ENCODE measurements at regions not wholly inside any gene's neighbourhood (a gene's known extent, or its start where the extent isn't known, plus 50 kb on each side); places are given as distances from the start of the nearest gene placed in this dataset.
A peak's percentile ranks its signal among the peaks of the same experiment; 100 is the strongest.
"Not testable (repeated sequence)": the region's sequence is repeated elsewhere in the genome, so short reads cannot be mapped to it uniquely, and the experiment has no call there.

DNA sequence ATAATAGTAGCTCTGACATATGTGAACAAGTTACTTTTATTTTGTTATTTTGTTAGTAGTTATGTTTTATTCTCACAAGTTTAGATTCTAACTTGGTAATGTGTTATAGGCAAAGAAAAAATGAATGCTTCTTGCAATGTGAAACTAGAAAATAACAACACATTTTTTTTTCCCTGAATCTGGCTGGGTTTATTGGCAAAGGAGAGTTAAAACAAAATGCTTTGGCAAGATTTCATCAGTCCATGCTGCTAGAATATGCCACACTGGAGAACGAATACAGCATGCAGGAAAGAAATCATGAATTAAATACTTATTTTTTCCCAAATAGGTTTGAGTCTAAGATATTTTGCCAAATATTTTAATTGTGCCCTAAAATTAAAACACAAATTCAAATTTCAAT is 1048.1 kb upstream of the ACO1 start:
- DNase-seq (ENCODE audit: low spot score) = no peak

DNA sequence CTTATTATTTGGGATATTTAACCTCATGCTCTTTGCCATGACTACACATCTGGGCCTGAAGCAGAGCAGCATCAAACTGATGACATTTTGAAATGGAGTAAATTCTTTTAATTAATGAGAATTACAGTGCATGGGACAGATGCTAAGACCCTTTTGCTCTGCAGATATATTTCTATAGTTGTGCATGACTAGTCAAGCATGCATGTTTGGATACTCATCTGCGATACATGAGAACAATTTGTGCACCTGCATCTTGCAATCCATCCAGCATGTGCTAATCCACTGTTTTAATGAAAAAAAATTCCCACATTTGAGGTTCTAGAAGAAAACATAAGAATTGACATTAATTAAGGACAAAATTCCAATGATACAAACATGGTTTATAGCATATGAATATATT is 1047.6 kb upstream of the ACO1 start:
- no peak for DNase-seq (ENCODE audit: low spot score)

DNA sequence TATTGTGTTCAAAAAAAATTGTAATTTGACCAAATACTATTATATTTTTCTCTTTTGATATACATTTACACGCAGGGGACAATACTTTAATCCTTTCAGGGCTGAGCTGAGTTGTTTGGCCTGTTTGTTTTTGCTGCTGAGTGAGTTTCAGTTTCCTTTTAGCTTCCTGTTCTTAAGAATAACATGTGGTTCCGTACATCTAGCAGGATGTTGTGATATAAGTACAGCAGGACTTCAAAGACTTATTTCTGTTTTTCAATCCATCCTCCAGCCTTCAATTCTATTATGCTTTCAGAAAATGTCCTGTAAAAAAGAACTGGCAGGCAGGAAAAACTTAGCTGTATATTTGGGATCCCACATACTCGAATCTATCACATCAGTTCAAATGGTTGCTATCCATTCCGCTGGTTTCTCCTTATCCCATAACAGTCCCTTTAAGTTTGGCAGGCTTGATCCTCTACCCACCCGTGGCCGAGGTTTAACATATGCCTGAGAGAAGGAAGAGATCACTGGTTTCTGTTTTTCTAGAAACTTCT is 1037.3 kb upstream of the ACO1 start:
- peak; percentile 76 for DNase-seq (ENCODE audit: low spot score)

DNA sequence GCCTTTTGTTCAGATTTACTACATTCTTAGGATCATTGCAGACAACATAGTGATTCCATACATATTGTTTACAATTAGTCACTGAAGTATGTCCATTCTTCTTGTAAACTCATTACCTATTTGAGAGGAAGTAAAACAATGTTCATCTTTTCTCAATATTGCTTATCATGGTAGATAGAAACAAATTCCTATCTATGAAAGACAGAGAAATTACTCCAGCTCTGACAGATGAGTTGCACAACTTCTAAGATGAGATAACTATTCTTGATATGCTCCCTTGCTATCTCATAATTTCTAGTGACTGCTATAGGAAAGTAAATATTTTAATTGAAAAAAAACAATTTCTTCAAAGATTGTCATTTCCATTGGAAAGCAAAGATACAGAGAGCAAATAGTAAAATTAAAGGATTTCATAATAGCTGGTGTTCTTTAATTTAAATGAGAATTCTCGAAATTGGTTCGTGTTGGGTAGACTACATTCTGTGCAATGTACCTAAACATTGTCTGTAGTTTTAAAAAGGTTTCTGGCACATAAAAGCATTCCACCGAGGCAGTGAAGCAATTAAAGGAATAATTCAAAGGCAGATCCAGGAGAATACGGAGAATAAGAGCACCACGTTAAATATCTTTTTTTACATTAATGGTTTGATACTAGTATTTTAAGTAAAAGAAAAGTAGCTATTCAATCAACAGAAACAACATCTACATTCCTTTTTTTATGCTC is 1029.1 kb upstream of the ACO1 start:
- no peak for DNase-seq (ENCODE audit: low spot score)

DNA sequence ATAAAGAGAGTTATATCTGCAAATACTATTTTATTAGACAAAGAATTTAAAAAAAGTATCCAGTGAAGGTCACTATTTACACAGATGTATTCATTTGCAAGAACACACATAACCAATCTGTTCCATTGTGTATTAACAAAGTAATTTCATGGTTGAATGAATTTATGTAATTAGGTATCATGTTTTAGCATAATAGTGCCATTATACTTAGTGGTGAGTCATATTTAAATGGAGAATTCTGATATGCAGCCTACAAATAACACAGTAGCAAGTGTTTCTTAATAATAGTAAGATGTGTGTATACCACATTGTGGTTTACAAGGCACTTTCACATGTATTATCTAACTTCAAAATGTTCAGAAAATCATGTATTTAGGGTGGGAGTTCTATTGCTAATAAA is 1028.5 kb upstream of the ACO1 start:
- DNase-seq (ENCODE audit: low spot score) = no peak

DNA sequence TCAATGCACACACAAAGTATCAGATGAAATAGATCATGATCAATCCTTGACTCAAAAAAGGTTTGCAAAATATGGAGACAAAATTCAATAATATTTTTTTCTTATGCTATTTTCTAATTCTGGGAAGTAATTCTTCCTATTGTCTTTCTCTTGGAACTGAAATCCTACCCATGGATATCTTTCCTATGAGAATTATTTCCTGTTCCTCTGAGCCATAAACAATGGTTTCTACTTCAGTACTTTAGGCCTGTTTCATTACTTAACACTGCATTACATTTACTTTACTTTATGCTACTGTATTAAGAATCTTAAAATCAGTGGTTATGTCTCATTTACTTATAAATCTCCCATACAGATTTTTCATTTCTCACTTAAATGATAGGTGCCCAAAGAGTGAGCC is 1025.4 kb upstream of the ACO1 start:
- DNase-seq (ENCODE audit: low spot score) = peak; percentile 44

DNA sequence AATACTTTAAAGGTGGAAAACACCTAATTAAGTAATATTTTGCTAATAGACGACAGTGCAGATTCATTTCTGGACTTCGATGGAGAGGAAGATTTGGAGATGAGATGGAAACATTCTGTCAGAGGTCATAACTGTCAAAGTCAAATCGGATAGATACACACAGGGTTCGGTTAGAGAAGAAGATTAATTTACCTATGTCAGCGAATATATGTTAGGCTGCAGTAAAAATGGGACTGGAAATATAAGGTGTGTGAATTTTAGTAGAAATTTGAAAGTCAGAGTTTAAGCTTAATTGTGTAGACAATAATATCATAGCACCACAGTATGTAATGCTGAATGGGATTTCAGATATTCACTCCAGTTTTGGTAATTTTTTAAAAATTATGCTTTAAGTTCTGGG is 1020.3 kb upstream of the ACO1 start:
- DNase-seq (ENCODE audit: low spot score) = no peak

DNA sequence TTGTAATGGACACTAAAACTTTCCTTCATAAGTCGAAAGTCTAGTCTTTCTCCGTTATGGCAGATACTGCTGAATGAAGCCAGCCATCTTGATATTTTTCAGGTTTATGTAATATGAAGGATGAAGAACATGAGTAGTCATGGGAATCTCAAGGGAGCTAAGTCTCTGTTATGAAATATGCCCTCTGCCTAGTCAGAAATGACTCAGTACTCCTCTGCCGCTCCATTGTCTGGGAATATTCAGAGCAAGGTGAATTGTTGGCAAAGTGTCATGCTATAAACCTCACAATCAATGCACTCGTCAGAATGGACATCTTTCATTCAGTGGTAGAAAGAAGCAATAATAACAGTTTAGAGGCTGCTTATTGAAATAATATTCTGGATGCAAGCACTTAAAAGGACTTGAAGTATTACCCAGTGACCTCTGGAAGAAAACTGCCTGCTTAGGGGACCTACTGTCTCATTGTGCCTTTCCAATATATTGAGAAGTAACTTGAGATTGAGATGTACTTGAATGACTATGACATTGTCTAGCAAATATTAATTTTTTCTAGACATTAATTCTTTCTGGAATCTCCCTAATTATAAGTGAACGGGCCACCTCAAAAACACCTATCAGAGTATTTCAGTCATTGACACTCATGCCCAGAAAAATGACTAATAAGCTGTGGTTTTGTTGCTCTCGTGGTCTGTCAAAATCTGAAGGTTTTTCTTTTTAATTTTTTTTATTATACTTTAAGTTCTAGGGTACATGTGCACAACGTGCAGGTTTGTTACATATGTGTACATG is 1011.5 kb upstream of the ACO1 start:
- no peak for DNase-seq (ENCODE audit: low spot score)

DNA sequence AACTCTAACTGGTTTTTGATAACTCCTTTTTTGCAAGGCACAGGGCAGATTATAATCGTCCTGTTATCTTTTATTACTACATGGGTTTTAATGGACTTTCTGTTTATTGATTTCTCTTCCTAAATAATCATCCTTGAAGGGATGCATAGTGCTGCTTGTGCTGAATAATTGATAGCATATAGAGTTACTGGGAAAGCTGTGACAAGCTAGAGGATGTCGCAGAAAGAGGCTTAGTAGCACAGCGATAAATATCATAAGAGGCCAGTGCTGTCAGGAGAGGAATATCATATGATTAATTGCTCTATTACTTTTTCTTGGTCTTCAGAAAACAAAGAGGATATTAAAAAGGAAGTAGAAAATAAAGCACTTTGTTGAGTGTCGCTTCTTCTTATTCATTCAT is 1007.1 kb upstream of the ACO1 start:
- DNase-seq (ENCODE audit: low spot score) = no peak

DNA sequence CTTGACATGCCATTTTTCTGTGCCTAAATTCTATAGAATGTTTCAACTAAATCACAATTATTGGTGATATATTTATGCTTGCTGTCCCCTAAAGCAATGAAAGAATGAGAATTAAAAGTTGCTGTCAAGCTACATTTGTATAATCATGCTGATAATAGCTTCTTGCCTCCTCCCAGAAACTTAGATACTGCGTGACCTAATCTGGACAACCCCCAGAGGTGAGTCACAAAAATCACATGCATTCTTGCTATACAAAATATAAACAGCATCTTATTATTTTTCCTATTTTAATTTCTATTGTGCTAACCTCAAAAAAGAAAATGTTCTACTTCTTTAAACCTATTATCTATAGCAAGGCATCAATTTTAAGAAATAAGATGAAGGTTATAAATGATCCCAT is 995.8 kb upstream of the ACO1 start:
- no peak for DNase-seq (ENCODE audit: low spot score)

DNA sequence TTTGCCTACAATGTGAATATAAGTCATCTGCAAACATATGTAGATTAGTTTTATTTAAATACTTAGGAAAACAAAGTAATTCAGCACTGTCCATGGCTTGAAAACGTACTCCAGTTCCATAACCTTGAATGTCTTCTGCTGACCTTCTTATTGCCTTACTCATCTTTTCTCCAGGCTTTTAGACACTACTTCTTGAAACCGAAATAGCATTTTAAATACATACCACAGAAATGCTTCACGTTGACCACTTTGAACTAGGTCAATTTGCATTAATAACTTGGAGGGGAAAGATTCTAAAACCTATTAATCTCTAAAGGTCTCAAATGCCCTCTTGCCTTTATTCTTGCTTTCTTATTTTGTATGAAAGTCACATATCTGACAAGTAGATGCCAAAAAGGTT is 995.4 kb upstream of the ACO1 start:
- DNase-seq (ENCODE audit: low spot score) = no peak

DNA sequence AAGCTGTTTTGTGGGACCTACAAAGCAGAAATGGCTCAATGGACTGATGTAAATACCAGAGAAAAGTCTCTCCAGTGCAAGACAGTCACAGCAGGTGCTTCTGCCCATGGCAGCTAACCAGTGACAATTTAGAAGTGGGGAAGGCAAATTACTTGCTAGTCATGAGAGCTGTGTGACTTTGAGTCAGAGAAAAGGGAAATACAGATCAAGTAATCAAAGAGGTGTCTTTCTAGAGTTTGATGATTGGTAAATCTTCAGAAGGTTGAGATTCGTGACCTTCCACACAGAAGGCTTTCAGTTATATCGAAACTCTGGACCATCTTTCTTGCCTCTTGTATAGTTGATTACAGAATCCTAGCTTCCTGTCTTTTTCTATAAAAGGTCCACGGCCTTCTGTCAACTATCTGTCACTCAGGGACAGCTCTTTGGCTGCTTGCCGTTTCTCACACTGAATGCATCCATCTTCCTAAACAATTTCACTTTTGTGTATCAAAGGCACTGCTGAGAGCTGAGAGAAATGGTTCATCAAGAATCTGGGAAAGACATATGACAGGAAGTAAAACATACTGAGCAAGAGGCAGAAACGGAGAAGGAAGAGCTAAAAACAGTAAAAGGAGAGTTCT is 993.9 kb upstream of the ACO1 start:
- no peak for DNase-seq (ENCODE audit: low spot score)

DNA sequence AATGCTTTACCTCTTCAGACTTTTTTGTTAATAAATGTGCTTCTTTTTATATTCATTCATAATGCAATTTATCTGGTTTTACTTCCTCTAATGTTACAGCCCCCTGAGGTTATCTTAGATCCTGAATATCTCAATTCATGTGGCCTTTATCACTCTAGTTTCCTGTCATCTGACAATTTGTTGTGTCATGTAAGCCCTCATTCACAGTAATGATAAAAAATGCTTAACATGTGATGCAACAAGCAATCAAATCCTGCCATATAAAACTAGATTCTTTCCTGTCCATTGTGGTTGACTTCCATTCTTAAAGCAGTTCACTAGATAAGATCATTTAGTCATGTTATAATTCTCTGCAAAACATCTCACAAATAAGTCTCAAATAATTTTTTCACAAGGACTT is 991.2 kb upstream of the ACO1 start:
- peak; percentile 4 for DNase-seq (ENCODE audit: low spot score)

DNA sequence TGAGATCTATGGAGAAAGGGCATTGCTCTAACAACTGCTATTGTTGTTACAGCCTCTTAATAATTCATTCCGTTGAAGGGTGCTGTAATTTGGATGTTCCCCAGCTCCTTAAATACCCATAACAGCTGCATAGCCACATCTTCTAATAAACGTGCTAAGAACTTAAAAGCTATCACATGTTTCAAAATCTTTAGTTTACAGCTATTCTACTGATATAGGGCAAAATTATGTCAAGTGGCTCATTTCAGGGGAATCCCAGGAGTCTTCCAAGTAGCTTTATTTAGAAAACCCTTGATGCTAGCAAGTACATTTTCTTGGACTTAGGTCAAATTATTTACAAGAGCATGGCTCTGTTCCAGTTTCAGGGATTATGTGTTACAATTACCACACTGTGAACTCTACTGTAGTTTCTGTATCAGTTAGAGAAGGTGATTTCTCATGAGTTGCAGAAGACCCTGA is 990.4 kb upstream of the ACO1 start:
- no peak for DNase-seq (ENCODE audit: low spot score)

DNA sequence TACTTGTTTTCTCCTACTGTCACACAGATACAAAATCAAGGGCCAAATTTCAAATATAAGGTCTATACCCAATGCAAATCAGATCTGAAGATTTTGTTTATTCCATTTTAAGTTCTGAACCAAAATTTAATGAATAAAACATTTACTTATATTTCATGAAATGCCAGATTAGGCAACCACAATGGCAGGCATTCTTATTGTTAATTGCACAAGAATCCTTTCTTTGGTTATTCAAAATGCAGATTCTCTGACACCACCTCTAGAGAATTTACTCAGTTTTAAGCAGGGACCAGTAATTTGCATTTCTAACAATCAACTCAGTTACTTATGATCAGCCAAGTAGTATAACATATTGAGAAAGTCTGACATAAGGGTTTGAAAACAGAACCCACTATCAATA is 972.4 kb upstream of the ACO1 start:
- no peak for DNase-seq (ENCODE audit: low spot score)

DNA sequence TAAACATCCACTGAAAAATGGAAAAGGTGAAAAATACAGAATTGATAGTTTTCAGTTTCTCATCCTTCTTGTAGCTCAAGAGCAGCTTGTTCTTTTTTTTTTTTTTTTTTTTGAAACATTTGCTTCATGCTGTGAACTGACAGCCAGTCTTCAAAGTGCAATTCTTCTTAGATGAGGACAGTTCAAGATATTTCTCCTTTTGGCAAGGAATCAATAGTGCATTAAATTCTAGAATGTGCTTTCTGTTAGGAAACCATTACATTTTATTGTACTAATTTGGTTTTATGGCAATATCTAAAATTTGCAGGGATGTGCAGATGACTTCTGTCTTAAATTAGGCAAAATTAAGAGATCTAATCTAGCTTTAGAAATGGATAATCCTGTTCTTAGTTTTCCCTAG is 969.3 kb upstream of the ACO1 start:
- DNase-seq (ENCODE audit: low spot score) = no peak

DNA sequence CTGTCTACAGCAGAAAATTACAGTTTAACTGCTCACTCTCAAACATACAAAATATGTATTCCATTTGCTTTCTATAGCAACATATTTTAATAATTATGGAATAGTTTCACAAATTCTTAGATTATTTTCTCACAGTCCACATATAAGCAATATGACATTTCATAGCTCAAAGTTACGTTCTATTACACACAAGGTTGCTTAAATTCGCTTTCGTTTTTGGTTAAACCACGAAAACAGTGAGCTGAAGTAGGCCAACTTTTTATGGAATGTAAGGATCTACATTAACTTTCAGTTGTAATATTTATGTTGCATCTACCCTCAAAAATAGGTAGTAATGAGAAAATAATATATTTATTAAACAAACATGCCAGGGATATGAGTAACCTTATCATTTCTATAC is 966.0 kb upstream of the ACO1 start:
- DNase-seq (ENCODE audit: low spot score) = no peak

DNA sequence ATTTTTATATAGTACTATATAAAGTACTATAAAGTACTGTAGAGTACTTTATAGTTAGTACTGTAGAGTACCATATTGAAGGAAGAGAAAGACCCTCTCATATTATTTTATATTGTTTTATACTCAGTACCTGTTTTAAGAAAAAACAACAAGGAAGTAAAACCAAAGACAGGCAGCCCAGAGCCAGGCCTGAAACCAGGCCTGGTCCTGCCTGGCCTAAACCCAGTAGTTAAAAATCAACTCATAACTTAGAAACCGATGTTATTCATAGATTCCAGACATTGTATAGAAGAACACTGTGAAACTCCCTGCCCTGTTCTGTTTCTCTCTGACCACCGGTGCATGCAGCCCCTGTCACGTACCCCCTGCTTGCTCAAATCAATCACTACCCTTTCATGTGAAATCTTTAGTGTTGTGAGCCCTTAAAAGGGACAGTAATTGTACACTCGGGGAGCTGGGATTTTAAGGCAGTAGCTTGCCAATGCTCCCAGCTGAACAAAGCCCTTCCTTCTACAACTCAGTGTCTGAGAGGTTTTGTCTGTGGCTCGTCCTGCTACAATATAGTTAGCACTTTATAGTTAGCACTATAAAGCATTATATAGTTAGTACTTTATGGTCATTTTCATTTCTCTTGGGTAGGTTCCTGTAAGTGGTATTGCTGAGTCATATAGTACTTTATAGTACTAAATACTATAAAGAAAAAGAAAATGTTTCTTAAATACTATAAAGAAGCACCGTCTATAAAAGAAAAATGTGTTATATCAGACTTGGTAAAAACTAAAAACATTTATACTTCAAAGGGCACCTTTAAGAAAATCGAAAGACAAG is 940.6 kb upstream of the ACO1 start:
- not testable (repeated sequence) for DNase-seq (ENCODE audit: low spot score)

DNA sequence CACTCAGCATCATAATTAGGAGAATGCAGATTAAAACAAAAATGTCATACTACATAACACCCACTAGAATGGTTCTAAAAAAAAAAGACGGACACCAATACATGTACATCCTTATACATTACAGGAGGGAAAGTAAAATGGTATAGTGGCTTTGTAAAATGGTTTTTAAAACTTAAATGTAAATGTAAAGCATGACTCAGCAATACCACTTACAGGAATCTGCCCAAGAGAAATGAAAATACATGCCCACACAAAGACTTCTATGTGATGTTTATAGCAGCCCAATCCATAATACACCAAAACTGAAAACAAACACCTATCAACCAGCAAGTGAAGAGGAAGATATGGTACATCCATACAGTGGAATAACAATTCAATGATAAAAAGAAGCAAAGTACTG is 939.1 kb upstream of the ACO1 start:
- DNase-seq (ENCODE audit: low spot score) = no peak

DNA sequence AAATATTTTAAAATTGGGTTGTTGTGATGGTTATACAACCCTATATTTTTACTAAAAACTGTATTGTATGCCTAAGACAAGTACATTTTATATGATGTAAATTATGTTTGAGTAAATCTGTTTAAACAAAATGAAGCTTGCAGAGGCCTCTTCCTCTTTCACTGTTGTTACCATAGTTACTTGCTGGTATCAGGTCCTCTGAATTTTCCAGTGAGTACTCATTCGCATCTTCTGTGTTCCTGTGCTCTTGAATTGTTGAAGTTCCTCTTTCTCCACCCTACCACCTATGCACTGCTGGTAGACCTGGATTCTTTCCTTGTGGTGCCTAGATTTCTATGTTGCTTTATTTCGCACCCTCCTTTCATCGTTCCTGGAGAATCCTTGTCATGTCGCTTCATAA is 938.5 kb upstream of the ACO1 start:
- no peak for DNase-seq (ENCODE audit: low spot score)

DNA sequence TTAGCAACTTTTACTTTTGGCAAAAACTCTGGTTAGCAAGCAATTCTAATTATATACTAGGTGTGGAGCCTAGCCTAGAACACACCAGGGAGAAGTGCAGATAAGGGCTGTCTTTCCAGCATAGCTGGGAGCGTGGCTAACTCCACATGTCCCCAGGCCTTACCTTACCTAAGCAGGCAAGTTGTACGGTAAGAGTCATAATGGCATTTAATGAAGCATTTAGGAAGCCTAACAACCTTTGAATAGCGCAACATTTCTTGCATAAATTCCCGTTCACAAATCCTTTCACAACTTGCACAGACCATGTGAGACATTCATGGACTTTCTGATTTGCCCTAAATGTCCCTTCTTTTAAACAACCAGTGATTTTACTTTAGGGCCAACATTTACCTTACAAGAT is 917.4 kb upstream of the ACO1 start:
- no peak for DNase-seq (ENCODE audit: low spot score)

DNA sequence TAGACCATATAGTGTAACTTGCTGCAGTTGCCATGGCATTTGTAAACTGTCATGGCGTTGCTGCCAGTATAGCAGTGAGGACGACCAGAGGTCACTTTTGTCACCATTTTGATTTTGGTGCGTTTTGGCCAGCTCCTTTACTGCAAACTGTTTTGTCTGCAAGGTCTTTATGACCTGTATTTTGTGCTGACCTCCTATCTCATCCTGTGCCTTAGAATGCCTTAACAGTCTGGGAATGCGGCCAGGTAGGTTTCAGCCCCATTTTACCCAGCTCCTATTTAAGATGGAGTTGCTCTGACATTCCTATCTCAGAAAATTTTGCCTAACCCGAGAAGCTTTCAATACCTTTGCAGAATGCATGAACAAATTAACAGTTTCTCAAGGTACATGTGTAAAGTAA is 914.4 kb upstream of the ACO1 start:
- DNase-seq (ENCODE audit: low spot score) = no peak

All from kidney capillary endothelial cell (primary cell).